ENCODE measurements at regions not wholly inside any gene's neighbourhood (a gene's known extent, or its start where the extent isn't known, plus 50 kb on each side); places are given as distances from the start of the nearest gene placed in this dataset.
A peak's percentile ranks its signal among the peaks of the same experiment; 100 is the strongest.

DNA sequence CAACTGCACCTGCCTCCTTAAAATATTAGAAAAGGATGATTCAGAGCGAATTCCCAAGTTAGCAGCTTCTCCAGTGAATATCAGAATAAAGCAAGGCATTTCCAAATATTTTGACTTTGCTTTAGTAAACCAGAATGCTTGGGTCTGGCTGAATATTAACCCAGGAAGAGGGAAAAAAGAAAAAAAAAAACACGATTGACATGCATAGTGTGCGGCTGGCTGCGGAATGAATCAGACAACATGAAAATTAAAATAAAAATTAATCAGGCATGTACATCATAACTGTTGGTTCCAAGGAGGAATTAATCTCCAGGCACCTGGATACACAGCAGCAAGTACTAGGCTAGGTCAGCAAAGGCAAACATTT, 105.8 kb upstream of the NCKAP5 start:
- TF ChIP-seq, protein P1, sequence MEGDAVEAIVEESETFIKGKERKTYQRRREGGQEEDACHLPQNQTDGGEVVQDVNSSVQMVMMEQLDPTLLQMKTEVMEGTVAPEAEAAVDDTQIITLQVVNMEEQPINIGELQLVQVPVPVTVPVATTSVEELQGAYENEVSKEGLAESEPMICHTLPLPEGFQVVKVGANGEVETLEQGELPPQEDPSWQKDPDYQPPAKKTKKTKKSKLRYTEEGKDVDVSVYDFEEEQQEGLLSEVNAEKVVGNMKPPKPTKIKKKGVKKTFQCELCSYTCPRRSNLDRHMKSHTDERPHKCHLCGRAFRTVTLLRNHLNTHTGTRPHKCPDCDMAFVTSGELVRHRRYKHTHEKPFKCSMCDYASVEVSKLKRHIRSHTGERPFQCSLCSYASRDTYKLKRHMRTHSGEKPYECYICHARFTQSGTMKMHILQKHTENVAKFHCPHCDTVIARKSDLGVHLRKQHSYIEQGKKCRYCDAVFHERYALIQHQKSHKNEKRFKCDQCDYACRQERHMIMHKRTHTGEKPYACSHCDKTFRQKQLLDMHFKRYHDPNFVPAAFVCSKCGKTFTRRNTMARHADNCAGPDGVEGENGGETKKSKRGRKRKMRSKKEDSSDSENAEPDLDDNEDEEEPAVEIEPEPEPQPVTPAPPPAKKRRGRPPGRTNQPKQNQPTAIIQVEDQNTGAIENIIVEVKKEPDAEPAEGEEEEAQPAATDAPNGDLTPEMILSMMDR (IDR thresholded peaks at IDR 0.05; ENCODE audit: insufficient read depth, low read length) = no peak
- H3K4me3 ChIP-seq (ENCODE audit: low read depth, low read length) = peak overlapping the region; percentile 57
- DNase-seq (ENCODE audit: low read depth) = no peak

DNA sequence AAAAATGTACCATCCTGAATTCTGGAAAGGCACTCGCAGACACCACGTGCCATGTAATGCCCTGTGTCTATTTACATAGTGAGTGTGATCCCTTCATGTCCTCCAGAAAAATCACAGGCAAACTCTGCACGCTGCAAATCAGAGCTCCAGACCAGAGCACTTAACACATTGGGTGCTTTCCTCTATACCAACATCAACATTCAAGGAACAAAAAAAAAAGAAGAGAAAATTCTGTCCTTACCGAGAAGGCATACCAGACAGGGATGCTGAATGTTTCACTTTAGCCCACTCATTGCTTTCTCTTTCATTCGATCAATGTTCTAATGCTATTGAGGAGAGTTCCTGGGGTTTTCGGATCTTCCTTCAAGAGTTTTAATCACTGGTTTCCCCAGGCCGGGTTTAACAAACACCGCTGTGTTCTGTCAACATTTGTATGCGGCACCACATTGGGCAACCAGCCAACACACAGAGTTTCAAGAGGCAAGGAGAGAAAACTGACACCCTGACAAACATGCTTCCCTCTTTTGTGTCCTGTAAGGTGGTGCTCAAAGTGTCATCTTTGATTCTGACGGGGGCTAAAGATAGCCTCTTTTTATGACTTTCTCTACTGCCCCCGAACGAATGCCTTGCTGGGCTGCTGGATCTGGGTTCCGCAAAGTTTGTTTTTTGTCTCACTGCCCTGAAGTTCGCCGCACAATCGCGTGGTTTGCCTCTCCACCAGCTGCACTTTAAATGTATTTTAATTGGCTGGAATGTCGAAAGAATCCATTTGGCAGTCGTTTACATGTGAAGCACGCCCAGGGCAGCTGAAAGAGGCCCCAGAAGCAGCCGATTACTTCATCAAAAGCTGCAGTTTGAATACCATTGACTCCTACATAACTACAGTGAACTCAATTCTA, 106.4 kb upstream of the NCKAP5 start:
- peak; percentile 96 for DNase-seq (ENCODE audit: low read depth)
- H3K4me3 ChIP-seq (ENCODE audit: low read depth, low read length) = peak overlapping the region; percentile 57
- TF ChIP-seq, protein P1 (IDR thresholded peaks at IDR 0.05; ENCODE audit: insufficient read depth, low read length) = no peak

DNA sequence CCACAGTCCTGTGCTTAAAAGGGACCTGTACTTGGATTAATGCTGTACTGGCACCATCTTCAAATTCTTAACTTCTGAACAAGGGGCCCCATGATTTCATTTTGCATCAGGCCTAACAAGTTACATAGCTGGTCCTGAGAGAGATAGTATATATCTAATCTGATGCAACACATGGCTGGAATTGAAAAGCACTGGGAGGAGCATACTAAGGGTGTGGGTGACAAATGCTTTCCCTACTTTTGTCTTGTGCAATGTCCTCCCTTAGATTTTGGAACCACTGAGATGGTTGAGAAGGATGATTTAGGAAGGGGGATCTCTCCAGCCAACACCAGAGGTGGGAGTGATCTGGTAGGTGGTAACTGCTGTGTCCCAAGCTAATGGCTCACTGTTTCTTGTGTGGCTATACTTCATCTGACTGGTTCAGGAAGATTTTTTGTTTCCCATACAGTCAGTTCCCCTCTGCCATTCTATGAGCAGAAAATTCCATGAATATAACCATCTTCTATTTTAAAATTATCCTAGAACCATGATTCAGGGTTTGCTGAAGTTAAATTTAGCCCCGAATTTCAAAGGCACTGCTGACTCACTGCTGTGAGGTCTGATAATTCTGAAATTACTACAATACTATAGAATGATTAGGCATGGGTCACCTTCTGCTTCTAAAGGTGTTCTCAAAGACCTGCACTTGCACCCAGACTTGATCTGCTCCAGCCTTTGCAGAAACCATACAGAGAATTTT, 108.3 kb upstream of the NCKAP5 start:
- DNase-seq (ENCODE audit: low read depth) = peak; percentile 93
- no peak overlapping the region for H3K4me3 ChIP-seq (ENCODE audit: low read depth, low read length)
- TF ChIP-seq, protein P1 (IDR thresholded peaks at IDR 0.05; ENCODE audit: insufficient read depth, low read length) = no peak

DNA sequence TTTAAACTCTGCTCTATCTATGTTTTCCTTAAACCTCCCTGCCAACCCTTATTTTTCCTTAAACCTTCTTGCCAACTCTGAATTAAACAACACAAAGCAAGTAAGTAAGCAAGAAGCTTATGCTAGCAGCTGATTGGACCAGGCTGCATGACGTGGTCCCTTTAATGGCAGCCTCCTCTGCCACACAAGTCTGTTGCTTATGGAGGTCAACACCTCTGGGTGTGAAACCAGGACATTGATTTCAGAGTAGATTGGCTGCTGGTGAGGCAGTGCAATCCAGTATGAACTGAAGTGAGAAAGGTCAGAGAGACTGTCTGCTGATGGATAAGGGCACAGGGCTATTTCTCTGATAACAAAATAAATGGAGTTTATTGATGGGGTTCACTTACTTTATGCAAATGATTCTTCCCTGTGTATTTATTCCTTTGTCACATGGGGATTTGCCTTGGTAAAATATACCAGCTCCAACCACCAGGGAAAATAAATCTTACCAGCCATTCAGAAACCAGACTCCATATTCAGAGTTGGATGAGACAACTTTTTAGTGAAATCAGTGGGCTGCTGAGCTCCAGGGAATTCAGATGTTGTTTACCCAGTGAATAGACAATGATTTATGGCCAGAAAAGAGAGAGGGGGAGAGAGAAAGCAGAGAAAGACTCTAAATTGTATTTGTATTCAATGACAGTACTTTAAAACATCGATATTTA, 112.2 kb upstream of the NCKAP5 start:
- H3K4me3 ChIP-seq (ENCODE audit: low read depth, low read length) = no peak overlapping the region
- TF ChIP-seq, protein P1 (IDR thresholded peaks at IDR 0.05; ENCODE audit: insufficient read depth, low read length) = peak; percentile 29
- DNase-seq (ENCODE audit: low read depth) = no peak

DNA sequence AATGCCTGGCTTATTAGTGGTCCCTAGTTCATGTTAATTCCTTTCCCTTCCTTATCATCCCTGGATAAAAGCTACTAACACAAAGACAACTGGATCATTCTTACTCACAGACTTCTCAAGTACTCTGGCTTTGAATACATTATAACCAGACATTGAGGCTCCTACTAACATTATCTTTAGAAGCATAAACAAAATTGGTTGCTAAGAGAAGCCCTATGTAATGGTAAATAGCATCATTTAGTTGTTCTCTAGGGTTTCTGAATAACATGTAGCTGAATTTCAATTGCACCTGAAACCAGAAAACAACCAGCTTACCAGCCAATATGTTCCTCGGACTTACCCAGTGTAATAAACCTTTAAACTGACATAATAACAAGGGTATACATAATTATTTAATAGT, 114.1 kb upstream of the NCKAP5 start:
- DNase-seq (ENCODE audit: low read depth) = no peak
- TF ChIP-seq, protein P1 (IDR thresholded peaks at IDR 0.05; ENCODE audit: insufficient read depth, low read length) = no peak
- H3K4me3 ChIP-seq (ENCODE audit: low read depth, low read length) = no peak overlapping the region

DNA sequence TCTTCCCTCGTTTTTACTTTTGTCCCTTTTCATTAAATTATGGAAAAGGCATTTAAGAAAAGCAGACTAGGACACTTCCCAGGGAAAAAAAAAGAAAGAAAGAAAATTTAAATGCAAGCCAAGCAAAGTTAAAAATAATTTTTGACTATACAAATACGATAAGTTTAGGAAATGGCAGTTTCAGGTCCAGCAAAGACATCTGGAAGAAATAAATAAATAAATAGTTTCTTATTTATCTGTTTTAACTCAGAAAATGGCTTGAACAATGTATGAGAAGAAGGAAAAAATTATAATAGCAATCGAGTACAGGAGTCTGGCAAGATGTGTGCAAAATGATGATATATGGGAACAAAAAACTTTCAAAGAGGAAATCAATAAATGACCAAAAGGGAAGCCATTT, 114.6 kb upstream of the NCKAP5 start:
- no peak overlapping the region for H3K4me3 ChIP-seq (ENCODE audit: low read depth, low read length)
- TF ChIP-seq, protein P1 (IDR thresholded peaks at IDR 0.05; ENCODE audit: insufficient read depth, low read length) = no peak
- no peak for DNase-seq (ENCODE audit: low read depth)
